ENCODE measurements at regions not wholly inside any gene's neighbourhood (a gene's known extent, or its start where the extent isn't known, plus 50 kb on each side); places are given as distances from the start of the nearest gene placed in this dataset.

DNA sequence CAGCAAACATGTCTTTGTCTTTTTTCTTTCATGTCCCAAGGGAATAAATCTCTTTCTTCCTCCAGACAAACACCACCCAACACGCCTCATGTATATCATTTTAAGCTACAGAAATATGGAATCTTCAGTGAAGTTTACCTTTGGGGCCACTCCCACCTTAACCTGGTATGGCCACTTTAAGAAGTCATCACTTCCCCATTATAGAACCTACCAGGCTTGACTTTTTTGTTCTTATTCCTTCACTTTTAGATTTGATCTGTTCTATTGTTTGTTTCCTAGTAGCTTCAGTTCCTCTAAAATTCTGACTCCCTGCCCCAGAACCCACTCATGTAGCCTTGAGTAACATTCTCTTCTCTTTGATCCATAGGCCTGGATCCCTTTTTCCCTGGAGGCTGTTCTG lies 226.3 kb downstream of the HLX start:
- H3K4me3 ChIP-seq (ENCODE audit: low read depth, low read length, poor library complexity, severe bottlenecking) = no peak overlapping the region
- no peaks in the 10 kb centered on the region for H3K36me3 ChIP-seq (ENCODE audit: insufficient read depth, low read length)
- intact Hi-C loops (cut with micrococcal nuclease; ENCODE audit: unreplicated experiment) = no loop called here
- no peaks in the 10 kb centered on the region for H3K9me2 ChIP-seq (ENCODE audit: insufficient read depth, low read length)
- H4K20me1 ChIP-seq (ENCODE audit: insufficient read depth, low read length) = no peaks in the 10 kb centered on the region
- H3K4me2 ChIP-seq (ENCODE audit: low read length) = no peak overlapping the region
- H3K27ac ChIP-seq (ENCODE audit: low read depth, low read length, poor library complexity, severe bottlenecking) = no peak overlapping the region
- no peaks in the 10 kb centered on the region for H3K9me3 ChIP-seq (ENCODE audit: low read length)
- ChIA-PET POLR2A (interaction anchor here (0.5 to 0.6 kb wide), 3 partner anchors 9 to 765 kb away, joined by 3 to 6 read pairs (median 4); no protein-coding TSS in a partner anchor), CTCF (ENCODE audit: unreplicated experiment) (no interaction called here)
- H3K4me1 ChIP-seq (ENCODE audit: insufficient read depth, low read length, poor library complexity, severe bottlenecking) = no peaks in the 10 kb centered on the region
- H3K79me2 ChIP-seq (ENCODE audit: insufficient read depth, low read depth, low read length) = no peaks in the 10 kb centered on the region
- DNase-seq (ENCODE audit: low spot score) = no peak
- TF ChIP-seq, protein P1, sequence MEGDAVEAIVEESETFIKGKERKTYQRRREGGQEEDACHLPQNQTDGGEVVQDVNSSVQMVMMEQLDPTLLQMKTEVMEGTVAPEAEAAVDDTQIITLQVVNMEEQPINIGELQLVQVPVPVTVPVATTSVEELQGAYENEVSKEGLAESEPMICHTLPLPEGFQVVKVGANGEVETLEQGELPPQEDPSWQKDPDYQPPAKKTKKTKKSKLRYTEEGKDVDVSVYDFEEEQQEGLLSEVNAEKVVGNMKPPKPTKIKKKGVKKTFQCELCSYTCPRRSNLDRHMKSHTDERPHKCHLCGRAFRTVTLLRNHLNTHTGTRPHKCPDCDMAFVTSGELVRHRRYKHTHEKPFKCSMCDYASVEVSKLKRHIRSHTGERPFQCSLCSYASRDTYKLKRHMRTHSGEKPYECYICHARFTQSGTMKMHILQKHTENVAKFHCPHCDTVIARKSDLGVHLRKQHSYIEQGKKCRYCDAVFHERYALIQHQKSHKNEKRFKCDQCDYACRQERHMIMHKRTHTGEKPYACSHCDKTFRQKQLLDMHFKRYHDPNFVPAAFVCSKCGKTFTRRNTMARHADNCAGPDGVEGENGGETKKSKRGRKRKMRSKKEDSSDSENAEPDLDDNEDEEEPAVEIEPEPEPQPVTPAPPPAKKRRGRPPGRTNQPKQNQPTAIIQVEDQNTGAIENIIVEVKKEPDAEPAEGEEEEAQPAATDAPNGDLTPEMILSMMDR (conservative IDR thresholded peaks at IDR 0.05; ENCODE audit: low read length) = no peak
- TF ChIP-seq EZH2phosphoT487 (IDR thresholded peaks at IDR 0.05; ENCODE audit: borderline replicate concordance, low read depth, low read length) = no peak
- H2AFZ ChIP-seq (ENCODE audit: low read length) = no peak overlapping the region
- no TSS peak for BruUV-seq (replicated peaks)

DNA sequence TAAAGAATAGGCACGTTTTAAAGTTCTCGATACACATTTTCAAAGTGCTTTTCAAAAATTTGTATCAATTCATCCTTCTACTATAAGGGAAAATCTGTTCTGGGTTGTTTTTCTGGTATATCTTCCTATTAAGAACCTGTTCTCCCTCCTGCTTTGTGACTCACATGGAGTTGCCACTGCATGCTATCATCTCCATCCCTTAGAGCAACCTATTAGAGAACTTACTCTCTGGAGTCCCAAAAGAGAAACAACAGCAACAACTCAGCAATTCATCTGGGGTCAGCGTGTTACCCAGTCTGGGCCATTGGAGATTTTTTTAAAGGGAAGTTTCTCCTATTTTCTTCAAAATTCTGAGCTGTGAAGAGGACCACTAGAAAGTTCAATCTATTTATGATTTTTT lies 227.4 kb downstream of the HLX start:
- H3K9me2 ChIP-seq (ENCODE audit: insufficient read depth, low read length) = no peaks in the 10 kb centered on the region
- H3K4me3 ChIP-seq (ENCODE audit: low read depth, low read length, poor library complexity, severe bottlenecking) = no peak overlapping the region
- no TSS peak for BruUV-seq (replicated peaks)
- H4K20me1 ChIP-seq (ENCODE audit: insufficient read depth, low read length) = no peaks in the 10 kb centered on the region
- no peak overlapping the region for H2AFZ ChIP-seq (ENCODE audit: low read length)
- no peak for DNase-seq (ENCODE audit: low spot score)
- no peaks in the 10 kb centered on the region for H3K36me3 ChIP-seq (ENCODE audit: insufficient read depth, low read length)
- H3K4me1 ChIP-seq (ENCODE audit: insufficient read depth, low read length, poor library complexity, severe bottlenecking) = no peaks in the 10 kb centered on the region
- H3K79me2 ChIP-seq (ENCODE audit: insufficient read depth, low read depth, low read length) = no peaks in the 10 kb centered on the region
- H3K4me2 ChIP-seq (ENCODE audit: low read length) = no peak overlapping the region
- intact Hi-C loops (cut with micrococcal nuclease; ENCODE audit: unreplicated experiment) = no loop called here
- H3K9me3 ChIP-seq (ENCODE audit: low read length) = no peaks in the 10 kb centered on the region
- ChIA-PET POLR2A (interaction anchor here (0.7 kb wide), 1 partner anchor 58 kb away, joined by 5 read pairs; no protein-coding TSS in a partner anchor), CTCF (ENCODE audit: unreplicated experiment) (no interaction called here)
- no peak for TF ChIP-seq EZH2phosphoT487 (IDR thresholded peaks at IDR 0.05; ENCODE audit: borderline replicate concordance, low read depth, low read length)
- TF ChIP-seq, protein P1 (conservative IDR thresholded peaks at IDR 0.05; ENCODE audit: low read length) = no peak
- H3K27ac ChIP-seq (ENCODE audit: low read depth, low read length, poor library complexity, severe bottlenecking) = no peak overlapping the region

DNA sequence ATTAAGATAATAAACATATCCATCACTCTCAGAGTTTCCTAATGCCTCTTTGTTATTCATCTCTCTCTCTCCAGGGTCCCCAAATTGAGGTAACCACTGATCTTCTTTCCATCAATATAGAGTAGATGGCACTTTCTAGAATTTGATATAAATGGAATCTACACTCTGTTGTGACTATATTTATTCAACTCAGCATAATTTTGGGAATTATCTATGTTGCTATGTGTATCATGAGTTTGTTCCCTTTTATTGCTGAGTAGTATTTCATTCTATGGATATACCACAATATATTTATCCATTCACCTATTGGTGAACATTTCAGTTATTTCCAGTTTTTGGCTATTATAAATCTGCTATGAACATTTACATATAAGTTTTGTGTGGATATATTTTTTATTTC lies 230.7 kb downstream of the HLX start:
- DNase-seq (ENCODE audit: low spot score) = no peak
- H3K79me2 ChIP-seq (ENCODE audit: insufficient read depth, low read depth, low read length) = no peaks in the 10 kb centered on the region
- no peaks in the 10 kb centered on the region for H4K20me1 ChIP-seq (ENCODE audit: insufficient read depth, low read length)
- H3K36me3 ChIP-seq (ENCODE audit: insufficient read depth, low read length) = no peaks in the 10 kb centered on the region
- POLR2A ChIA-PET = interaction anchor here (1.2 kb wide), 1 partner anchor 15 kb away, joined by 4 read pairs; no protein-coding TSS in a partner anchor
- no peaks in the 10 kb centered on the region for H3K9me3 ChIP-seq (ENCODE audit: low read length)
- intact Hi-C loops (cut with micrococcal nuclease; ENCODE audit: unreplicated experiment) = no loop called here
- no peaks in the 10 kb centered on the region for H3K9me2 ChIP-seq (ENCODE audit: insufficient read depth, low read length)
- no TSS peak for BruUV-seq (replicated peaks)
- no peaks in the 10 kb centered on the region for H3K4me1 ChIP-seq (ENCODE audit: insufficient read depth, low read length, poor library complexity, severe bottlenecking)
- CTCF ChIA-PET (ENCODE audit: unreplicated experiment) = no interaction called here
- no peak overlapping the region for H3K4me2 ChIP-seq (ENCODE audit: low read length)
- no peak overlapping the region for H3K4me3 ChIP-seq (ENCODE audit: low read depth, low read length, poor library complexity, severe bottlenecking)
- H2AFZ ChIP-seq (ENCODE audit: low read length) = no peak overlapping the region
- no peak overlapping the region for H3K27ac ChIP-seq (ENCODE audit: low read depth, low read length, poor library complexity, severe bottlenecking)
- TF ChIP-seq, protein P1 (conservative IDR thresholded peaks at IDR 0.05; ENCODE audit: low read length) = no peak
- no peak for TF ChIP-seq EZH2phosphoT487 (IDR thresholded peaks at IDR 0.05; ENCODE audit: borderline replicate concordance, low read depth, low read length)
